ENCODE measurements at regions not wholly inside any gene's neighbourhood (a gene's known extent, or its start where the extent isn't known, plus 50 kb on each side); places are given as distances from the start of the nearest gene placed in this dataset.

GRCh38 chr14:89638891-89639290 lies 221.9 kb upstream of the FOXN3 start:
- no peak for DNase-seq
- H2BK120ac ChIP-seq (ENCODE audit: low read depth, low read length) = no peak overlapping the region
- no peak overlapping the region for H2BK15ac ChIP-seq (replicated peaks; ENCODE audit: low read depth)
- H4K8ac ChIP-seq (ENCODE audit: low read depth, low read length) = no peak overlapping the region
- H3K79me2 ChIP-seq (ENCODE audit: control insufficient read depth, insufficient read depth, low read length) = no peaks in the 10 kb centered on the region
- no peak overlapping the region for H2AK5ac ChIP-seq (ENCODE audit: low read length)
- no peak overlapping the region for H3K4me2 ChIP-seq (ENCODE audit: low read length)
- H3K56ac ChIP-seq (ENCODE audit: low read length) = no peak overlapping the region
- H3K9ac ChIP-seq (ENCODE audit: low read length) = no peak overlapping the region
- H4K5ac ChIP-seq (ENCODE audit: low read length) = no peak overlapping the region
- H3K27me3 ChIP-seq (ENCODE audit: insufficient read depth, low read length, poor library complexity) = no peaks in the 10 kb centered on the region
- no peak overlapping the region for H3K27ac ChIP-seq (ENCODE audit: low read depth, low read length)
- H3K23ac ChIP-seq (ENCODE audit: low read length) = no peak overlapping the region
- H3K4ac ChIP-seq (ENCODE audit: low read depth, low read length) = no peak overlapping the region
- H3K79me1 ChIP-seq (ENCODE audit: low read length) = no peaks in the 10 kb centered on the region
- no peak overlapping the region for H3K4me3 ChIP-seq (ENCODE audit: low read length)
- WGBS (ENCODE audit: extremely low coverage, insufficient coverage, low lambda C conversion rate) = 100% methylated on average over 1 of the region's 4 CpGs
- no peak overlapping the region for H2BK5ac ChIP-seq (ENCODE audit: low read length)
- no peaks in the 10 kb centered on the region for H3K36me3 ChIP-seq (ENCODE audit: control insufficient read depth, insufficient read depth, low read length)
- no peak overlapping the region for H3K18ac ChIP-seq (ENCODE audit: low read length)
- H3K4me1 ChIP-seq (ENCODE audit: control insufficient read depth, low read depth, low read length) = no peaks in the 10 kb centered on the region

GRCh38 chr14:89637581-89637980 lies 220.5 kb upstream of the FOXN3 start:
- DNase-seq = no peak
- Histone ChIP-seq H3K18ac (ENCODE audit: low read length) (no peak overlapping the region), H3K23ac (ENCODE audit: low read length) (no peak overlapping the region), H2BK120ac (ENCODE audit: low read depth, low read length) (no peak overlapping the region), H3K9ac (ENCODE audit: low read length) (no peak overlapping the region), H2BK15ac (replicated peaks; ENCODE audit: low read depth) (no peak overlapping the region), H3K27ac (ENCODE audit: low read depth, low read length) (no peak overlapping the region), H3K4me2 (ENCODE audit: low read length) (no peak overlapping the region), H3K56ac (ENCODE audit: low read length) (no peak overlapping the region), H3K4ac (ENCODE audit: low read depth, low read length) (no peak overlapping the region), H3K36me3 (ENCODE audit: control insufficient read depth, insufficient read depth, low read length) (no peaks in the 10 kb centered on the region), H4K5ac (ENCODE audit: low read length) (no peak overlapping the region), H4K8ac (ENCODE audit: low read depth, low read length) (no peak overlapping the region), H2BK5ac (ENCODE audit: low read length) (no peak overlapping the region), H2AK5ac (ENCODE audit: low read length) (no peak overlapping the region), H3K4me3 (ENCODE audit: low read length) (no peak overlapping the region), H3K27me3 (ENCODE audit: insufficient read depth, low read length, poor library complexity) (no peaks in the 10 kb centered on the region), H3K79me1 (ENCODE audit: low read length) (no peaks in the 10 kb centered on the region), H3K4me1 (ENCODE audit: control insufficient read depth, low read depth, low read length) (no peaks in the 10 kb centered on the region), H3K79me2 (ENCODE audit: control insufficient read depth, insufficient read depth, low read length) (no peaks in the 10 kb centered on the region)
- WGBS (ENCODE audit: extremely low coverage, insufficient coverage, low lambda C conversion rate) = no CpG with 5 or more reads among the region's 2 CpGs

- H3K36me3 ChIP-seq (ENCODE audit: control insufficient read depth, insufficient read depth, low read length) = no peaks in the 10 kb centered on the region
- H4K5ac ChIP-seq (ENCODE audit: low read length) = no peak overlapping the region
- no peak overlapping the region for H3K9ac ChIP-seq (ENCODE audit: low read length)
- no peaks in the 10 kb centered on the region for H3K4me1 ChIP-seq (ENCODE audit: control insufficient read depth, low read depth, low read length)
- no peak overlapping the region for H3K27ac ChIP-seq (ENCODE audit: low read depth, low read length)
- H3K27me3 ChIP-seq (ENCODE audit: insufficient read depth, low read length, poor library complexity) = no peaks in the 10 kb centered on the region
- no peak for DNase-seq
- no peak overlapping the region for H2AK5ac ChIP-seq (ENCODE audit: low read length)
- no peak overlapping the region for H2BK120ac ChIP-seq (ENCODE audit: low read depth, low read length)
- H3K23ac ChIP-seq (ENCODE audit: low read length) = no peak overlapping the region
- no peak overlapping the region for H2BK5ac ChIP-seq (ENCODE audit: low read length)
- no peak overlapping the region for H3K4me2 ChIP-seq (ENCODE audit: low read length)
- no peaks in the 10 kb centered on the region for H3K79me2 ChIP-seq (ENCODE audit: control insufficient read depth, insufficient read depth, low read length)
- no peak overlapping the region for H3K4ac ChIP-seq (ENCODE audit: low read depth, low read length)
- H3K18ac ChIP-seq (ENCODE audit: low read length) = no peak overlapping the region
- no peak overlapping the region for H2BK15ac ChIP-seq (replicated peaks; ENCODE audit: low read depth)
- H3K4me3 ChIP-seq (ENCODE audit: low read length) = no peak overlapping the region
- no peaks in the 10 kb centered on the region for H3K79me1 ChIP-seq (ENCODE audit: low read length)
- H3K56ac ChIP-seq (ENCODE audit: low read length) = no peak overlapping the region
- WGBS (ENCODE audit: extremely low coverage, insufficient coverage, low lambda C conversion rate) = no CpG with 5 or more reads among the region's 8 CpGs
- H4K8ac ChIP-seq (ENCODE audit: low read depth, low read length) = no peak overlapping the region
Observed at GRCh38 chr14:89635615-89636014, 218.6 kb upstream of the FOXN3 start.

GRCh38 chr14:89634037-89634436 lies 217.0 kb upstream of the FOXN3 start:
- Histone ChIP-seq H3K79me2 (ENCODE audit: control insufficient read depth, insufficient read depth, low read length) (no peaks in the 10 kb centered on the region), H3K27ac (ENCODE audit: low read depth, low read length) (no peak overlapping the region), H3K27me3 (ENCODE audit: insufficient read depth, low read length, poor library complexity) (no peaks in the 10 kb centered on the region), H4K8ac (ENCODE audit: low read depth, low read length) (no peak overlapping the region), H3K79me1 (ENCODE audit: low read length) (no peaks in the 10 kb centered on the region), H2BK120ac (ENCODE audit: low read depth, low read length) (no peak overlapping the region), H3K36me3 (ENCODE audit: control insufficient read depth, insufficient read depth, low read length) (no peaks in the 10 kb centered on the region), H3K56ac (ENCODE audit: low read length) (no peak overlapping the region), H3K9ac (ENCODE audit: low read length) (no peak overlapping the region), H3K4me1 (ENCODE audit: control insufficient read depth, low read depth, low read length) (no peaks in the 10 kb centered on the region), H4K5ac (ENCODE audit: low read length) (no peak overlapping the region), H2BK15ac (replicated peaks; ENCODE audit: low read depth) (no peak overlapping the region), H2BK5ac (ENCODE audit: low read length) (no peak overlapping the region), H3K4ac (ENCODE audit: low read depth, low read length) (no peak overlapping the region), H2AK5ac (ENCODE audit: low read length) (no peak overlapping the region), H3K18ac (ENCODE audit: low read length) (no peak overlapping the region), H3K4me3 (ENCODE audit: low read length) (no peak overlapping the region), H3K23ac (ENCODE audit: low read length) (no peak overlapping the region), H3K4me2 (ENCODE audit: low read length) (no peak overlapping the region)
- no peak for DNase-seq
- no CpG with 5 or more reads among the region's 1 CpG for WGBS (ENCODE audit: extremely low coverage, insufficient coverage, low lambda C conversion rate)

- H3K27ac ChIP-seq (ENCODE audit: low read depth, low read length) = no peak overlapping the region
- no peak overlapping the region for H4K8ac ChIP-seq (ENCODE audit: low read depth, low read length)
- no peak overlapping the region for H2BK15ac ChIP-seq (replicated peaks; ENCODE audit: low read depth)
- H3K79me1 ChIP-seq (ENCODE audit: low read length) = no peaks in the 10 kb centered on the region
- H3K56ac ChIP-seq (ENCODE audit: low read length) = peak overlapping the region; percentile 0
- H3K9ac ChIP-seq (ENCODE audit: low read length) = no peak overlapping the region
- H3K23ac ChIP-seq (ENCODE audit: low read length) = no peak overlapping the region
- DNase-seq = no peak
- no peak overlapping the region for H3K18ac ChIP-seq (ENCODE audit: low read length)
- H3K4ac ChIP-seq (ENCODE audit: low read depth, low read length) = peak overlapping the region; percentile 0
- H3K79me2 ChIP-seq (ENCODE audit: control insufficient read depth, insufficient read depth, low read length) = no peaks in the 10 kb centered on the region
- H2AK5ac ChIP-seq (ENCODE audit: low read length) = peak overlapping the region; percentile 7
- WGBS (ENCODE audit: extremely low coverage, insufficient coverage, low lambda C conversion rate) = 100% methylated on average over 1 of the region's 7 CpGs
- no peaks in the 10 kb centered on the region for H3K4me1 ChIP-seq (ENCODE audit: control insufficient read depth, low read depth, low read length)
- H3K4me3 ChIP-seq (ENCODE audit: low read length) = no peak overlapping the region
- no peak overlapping the region for H2BK120ac ChIP-seq (ENCODE audit: low read depth, low read length)
- H2BK5ac ChIP-seq (ENCODE audit: low read length) = no peak overlapping the region
- H4K5ac ChIP-seq (ENCODE audit: low read length) = no peak overlapping the region
- H3K4me2 ChIP-seq (ENCODE audit: low read length) = no peak overlapping the region
- no peaks in the 10 kb centered on the region for H3K36me3 ChIP-seq (ENCODE audit: control insufficient read depth, insufficient read depth, low read length)
- H3K27me3 ChIP-seq (ENCODE audit: insufficient read depth, low read length, poor library complexity) = no peaks in the 10 kb centered on the region
Observed at GRCh38 chr14:89630101-89630829, 213.2 kb upstream of the FOXN3 start.

- no peak overlapping the region for H4K5ac ChIP-seq (ENCODE audit: low read length)
- no peak overlapping the region for H4K8ac ChIP-seq (ENCODE audit: low read depth, low read length)
- H3K79me2 ChIP-seq (ENCODE audit: control insufficient read depth, insufficient read depth, low read length) = no peaks in the 10 kb centered on the region
- no peaks in the 10 kb centered on the region for H3K27me3 ChIP-seq (ENCODE audit: insufficient read depth, low read length, poor library complexity)
- no peaks in the 10 kb centered on the region for H3K36me3 ChIP-seq (ENCODE audit: control insufficient read depth, insufficient read depth, low read length)
- H3K56ac ChIP-seq (ENCODE audit: low read length) = no peak overlapping the region
- WGBS (ENCODE audit: extremely low coverage, insufficient coverage, low lambda C conversion rate) = no CpG with 5 or more reads among the region's 8 CpGs
- no peak overlapping the region for H3K18ac ChIP-seq (ENCODE audit: low read length)
- H3K4ac ChIP-seq (ENCODE audit: low read depth, low read length) = no peak overlapping the region
- no peaks in the 10 kb centered on the region for H3K79me1 ChIP-seq (ENCODE audit: low read length)
- no peak overlapping the region for H2BK15ac ChIP-seq (replicated peaks; ENCODE audit: low read depth)
- no peak overlapping the region for H3K4me3 ChIP-seq (ENCODE audit: low read length)
- no peak overlapping the region for H2AK5ac ChIP-seq (ENCODE audit: low read length)
- H2BK5ac ChIP-seq (ENCODE audit: low read length) = no peak overlapping the region
- no peak overlapping the region for H3K9ac ChIP-seq (ENCODE audit: low read length)
- no peak overlapping the region for H2BK120ac ChIP-seq (ENCODE audit: low read depth, low read length)
- H3K4me1 ChIP-seq (ENCODE audit: control insufficient read depth, low read depth, low read length) = no peaks in the 10 kb centered on the region
- H3K27ac ChIP-seq (ENCODE audit: low read depth, low read length) = no peak overlapping the region
- H3K4me2 ChIP-seq (ENCODE audit: low read length) = no peak overlapping the region
- DNase-seq = no peak
- H3K23ac ChIP-seq (ENCODE audit: low read length) = no peak overlapping the region
Observed at GRCh38 chr14:89629383-89629782, 212.3 kb upstream of the FOXN3 start.

Measured in mesendoderm (in vitro differentiated cells).